ENCODE measurements at regions not wholly inside any gene's neighbourhood (a gene's known extent, or its start where the extent isn't known, plus 50 kb on each side); places are given as distances from the start of the nearest gene placed in this dataset.
"Not testable (repeated sequence)": the region's sequence is repeated elsewhere in the genome, so short reads cannot be mapped to it uniquely, and the experiment has no call there.

- DNase-seq (ENCODE audit: low spot score); intact Hi-C loops (cut with DNase I): not testable (repeated sequence)
Measured at GRCh38 chr17:27089079-27089928, 204.6 kb upstream of the WSB1 start.

- intact Hi-C loops (cut with DNase I) = no loop called here
- no peak for DNase-seq (ENCODE audit: low spot score)
Measured at GRCh38 chr17:27089929-27090247, 204.0 kb upstream of the WSB1 start.

DNA sequence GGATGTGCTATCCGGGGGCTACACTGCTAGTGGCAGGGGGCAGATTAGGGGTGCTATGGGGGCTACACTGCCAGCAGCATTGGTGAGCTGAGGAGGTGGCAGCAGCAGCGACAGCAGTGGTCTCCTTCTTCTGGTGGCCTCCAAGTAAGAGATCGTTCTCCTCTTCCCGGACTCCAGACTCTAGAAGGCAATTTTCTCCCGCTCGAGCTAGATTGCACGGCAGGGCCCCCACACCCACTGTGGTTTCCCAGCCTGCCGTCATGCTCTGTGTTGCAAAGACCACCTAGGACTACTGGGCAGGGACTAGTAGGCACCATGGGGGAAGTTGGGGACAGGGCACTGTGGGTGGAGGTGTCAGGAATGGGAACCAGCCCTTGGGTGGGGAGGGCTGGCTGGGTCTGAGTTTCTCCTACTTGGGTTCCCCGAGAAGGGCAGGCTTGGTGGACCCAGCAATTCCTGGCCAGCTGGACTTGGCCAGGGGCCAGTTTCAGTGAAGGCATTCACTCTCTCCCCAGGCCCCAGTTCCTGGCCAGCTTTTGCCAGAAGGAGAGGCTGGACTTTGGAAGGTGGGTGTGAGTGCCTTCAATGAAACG, 203.4 kb upstream of the WSB1 start:
- DNase-seq (ENCODE audit: low spot score); intact Hi-C loops (cut with DNase I): not testable (repeated sequence)

DNA sequence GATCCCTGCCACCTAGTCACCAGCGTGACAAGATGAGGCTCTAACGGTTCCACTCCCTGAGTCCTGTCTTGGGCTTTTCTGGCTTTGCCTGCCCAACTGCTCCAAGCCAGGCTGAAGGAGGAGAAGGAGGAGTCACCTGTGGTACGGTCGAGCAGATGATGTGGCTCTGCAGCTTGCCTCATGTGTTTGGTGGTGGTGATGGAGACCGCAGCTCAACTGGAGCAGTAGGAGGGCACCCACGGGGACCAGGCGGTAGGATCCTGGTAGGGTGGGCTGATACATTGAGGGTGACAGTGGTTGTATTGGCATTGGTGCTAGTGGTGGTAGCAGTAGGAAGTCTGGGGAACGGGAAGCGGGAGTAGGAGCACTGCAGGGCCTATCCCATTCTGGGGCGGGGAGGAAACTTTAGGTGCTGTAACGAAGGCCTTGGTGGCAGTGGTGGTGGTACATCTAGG, 202.8 kb upstream of the WSB1 start:
- DNase-seq (ENCODE audit: low spot score) = no peak
- intact Hi-C loops (cut with DNase I) = no loop called here

DNA sequence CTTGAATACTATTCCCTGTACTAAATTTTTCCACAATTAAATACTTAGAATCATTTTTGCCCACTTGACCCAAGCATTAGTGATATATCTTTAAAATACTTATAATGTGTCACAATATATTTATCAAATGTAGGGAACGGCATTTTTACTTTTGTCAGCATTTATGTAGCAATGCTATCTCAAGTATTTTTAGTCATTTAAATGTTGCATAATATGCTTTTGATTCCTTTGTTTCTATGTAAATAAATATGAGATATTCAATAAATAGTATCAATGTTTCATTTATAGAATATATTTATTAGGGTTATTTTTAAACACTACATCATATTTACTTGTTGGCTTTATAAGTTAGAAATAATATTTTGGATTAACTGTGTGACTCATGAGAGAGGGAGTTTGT, 199.7 kb upstream of the WSB1 start:
- intact Hi-C loops (cut with DNase I); DNase-seq (ENCODE audit: low spot score): not testable (repeated sequence)

DNA sequence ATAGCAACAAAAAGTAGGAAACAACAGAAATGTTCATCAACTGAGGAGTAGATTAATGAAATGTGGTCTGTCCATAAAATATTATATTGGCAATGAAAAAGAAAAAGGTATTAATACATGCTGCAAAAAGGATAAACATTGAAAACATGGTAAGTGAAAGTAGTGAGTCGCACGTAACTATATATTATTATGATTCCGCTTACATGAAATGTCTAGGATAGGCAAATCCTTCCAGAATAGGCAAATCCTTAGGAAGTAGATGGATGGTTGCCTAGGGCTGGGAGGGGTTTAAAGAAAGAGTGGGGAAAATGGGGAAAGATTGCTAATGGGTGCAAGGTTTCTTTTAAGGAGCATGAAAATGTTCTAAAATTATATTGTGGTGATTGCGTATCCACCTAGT, 198.1 kb upstream of the WSB1 start:
- DNase-seq (ENCODE audit: low spot score); intact Hi-C loops (cut with DNase I): not testable (repeated sequence)

- intact Hi-C loops (cut with DNase I); DNase-seq (ENCODE audit: low spot score): not testable (repeated sequence)
Measured at GRCh38 chr17:27099266-27099665, 194.6 kb upstream of the WSB1 start.

- intact Hi-C loops (cut with DNase I); DNase-seq (ENCODE audit: low spot score): not testable (repeated sequence)
Measured at GRCh38 chr17:27104605-27105221, 189.2 kb upstream of the WSB1 start.

DNA sequence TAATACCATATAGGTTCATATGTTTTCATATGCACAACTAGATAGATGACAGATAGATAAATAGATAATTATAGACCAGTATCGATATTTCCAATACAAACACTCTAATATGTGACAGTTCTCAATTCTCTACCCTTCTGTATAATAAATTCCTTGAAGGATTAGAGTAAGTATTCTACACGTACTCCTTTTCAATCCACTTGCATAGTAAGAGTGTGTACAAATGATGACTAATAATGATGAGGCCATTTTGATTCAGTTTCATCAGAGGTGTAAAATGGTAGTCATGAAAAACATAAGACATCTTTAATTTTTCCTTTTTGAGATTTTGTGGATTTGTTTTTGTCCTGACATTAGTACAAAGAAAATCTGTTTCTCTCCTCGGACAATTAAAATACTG, 188.3 kb upstream of the WSB1 start:
- intact Hi-C loops (cut with DNase I) = no loop called here
- no peak for DNase-seq (ENCODE audit: low spot score)

DNA sequence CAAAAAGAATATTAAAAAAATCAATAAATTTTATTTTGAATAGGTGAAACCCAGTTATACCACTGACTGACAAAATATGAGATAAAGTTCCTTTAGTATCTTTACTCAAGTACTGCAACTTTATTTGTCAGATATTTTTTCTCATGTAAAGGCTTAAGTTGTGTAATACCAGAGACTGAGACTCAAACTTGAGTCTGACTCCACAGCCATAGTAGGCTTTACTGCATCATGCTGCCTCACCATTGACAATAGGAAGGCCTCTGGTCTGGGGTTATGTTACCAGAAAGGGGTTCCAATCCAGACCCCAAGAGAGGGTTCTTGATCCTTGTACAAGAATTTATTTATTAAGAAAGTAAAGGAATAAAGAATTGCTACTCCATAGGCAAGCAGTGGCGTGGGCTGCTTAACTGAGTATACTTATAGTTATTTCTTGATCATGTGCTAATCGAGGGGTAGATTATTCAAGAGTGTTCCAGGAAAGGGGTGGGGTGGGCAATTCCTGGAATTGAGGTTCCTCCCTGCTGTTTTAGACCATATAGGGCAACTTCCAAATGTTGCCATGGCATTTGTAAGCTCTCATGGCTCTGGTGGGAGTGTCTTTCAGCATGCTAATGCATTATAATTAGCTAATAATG, 187.4 kb upstream of the WSB1 start:
- DNase-seq (ENCODE audit: low spot score) = no peak
- intact Hi-C loops (cut with DNase I) = no loop called here

DNA sequence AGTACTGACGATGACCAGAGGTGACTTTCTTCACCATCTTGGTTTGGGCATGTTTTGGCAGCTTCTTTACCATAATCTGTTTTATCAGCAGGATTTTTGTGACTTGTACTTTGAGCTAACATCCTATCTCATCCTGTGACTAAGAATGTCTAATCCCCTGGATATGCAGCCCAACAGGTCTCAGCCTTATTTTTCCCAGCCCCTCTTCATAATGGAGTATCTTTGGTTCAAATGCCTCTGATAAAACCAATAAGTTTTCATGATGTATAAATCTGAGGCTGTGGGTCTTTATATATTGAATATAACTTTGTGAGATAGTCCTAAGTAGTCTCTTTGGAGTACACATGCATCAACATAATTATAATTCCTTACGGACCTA, 186.9 kb upstream of the WSB1 start:
- intact Hi-C loops (cut with DNase I) = no loop called here
- no peak for DNase-seq (ENCODE audit: low spot score)

DNA sequence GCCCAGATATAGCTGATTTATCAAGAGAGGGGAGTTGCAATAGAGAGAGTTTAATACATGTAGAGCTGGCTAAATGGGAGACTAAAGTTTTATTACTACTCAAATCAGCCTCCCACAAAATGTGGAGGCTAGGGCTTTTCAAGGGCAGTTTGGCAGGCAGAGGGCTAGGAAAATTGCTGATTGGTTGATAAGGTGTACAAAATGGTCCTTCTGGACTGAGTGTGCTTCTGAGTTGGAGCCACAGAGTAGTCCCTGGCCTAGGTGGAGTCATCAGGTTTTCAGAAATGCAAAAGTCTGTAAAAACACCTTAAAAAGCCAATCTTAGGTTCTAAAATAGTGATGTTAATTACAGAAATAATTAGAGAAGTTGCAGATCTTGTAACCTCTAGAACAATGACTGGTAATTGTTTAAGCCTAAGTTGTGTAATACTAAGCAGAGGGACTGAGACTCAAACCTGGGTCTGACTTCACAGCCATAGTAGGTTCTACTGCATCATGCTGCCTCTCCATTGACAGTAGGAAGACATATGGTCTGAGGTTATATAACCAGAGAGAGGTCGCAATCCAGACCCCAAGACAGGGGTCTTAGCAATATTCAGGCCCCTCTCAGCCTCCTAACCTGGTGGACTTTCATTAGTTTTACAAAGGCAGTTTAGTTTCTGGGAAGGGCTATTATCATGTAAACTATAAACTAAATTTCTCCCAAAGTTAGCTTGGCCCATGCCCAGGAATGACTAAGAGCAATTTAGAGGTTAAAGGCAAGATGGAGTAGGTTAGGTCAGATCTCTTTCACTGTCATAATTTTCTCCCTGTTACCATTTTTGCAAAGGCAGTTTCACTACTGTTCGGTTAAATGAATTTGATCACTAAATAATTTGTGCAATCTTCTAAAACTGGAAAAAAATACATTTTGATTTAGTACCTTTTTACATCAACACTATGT, 186.3 kb upstream of the WSB1 start:
- DNase-seq (ENCODE audit: low spot score) = not testable (repeated sequence)

GRCh38 chr17:27109346-27109745, 184.6 kb upstream of the WSB1 start:
- DNase-seq (ENCODE audit: low spot score) = no peak
- intact Hi-C loops (cut with DNase I) = no loop called here

More for the DNA sequence above, 186.3 kb upstream of the WSB1 start:
- intact Hi-C loops (cut with DNase I) = not testable (repeated sequence)

DNA sequence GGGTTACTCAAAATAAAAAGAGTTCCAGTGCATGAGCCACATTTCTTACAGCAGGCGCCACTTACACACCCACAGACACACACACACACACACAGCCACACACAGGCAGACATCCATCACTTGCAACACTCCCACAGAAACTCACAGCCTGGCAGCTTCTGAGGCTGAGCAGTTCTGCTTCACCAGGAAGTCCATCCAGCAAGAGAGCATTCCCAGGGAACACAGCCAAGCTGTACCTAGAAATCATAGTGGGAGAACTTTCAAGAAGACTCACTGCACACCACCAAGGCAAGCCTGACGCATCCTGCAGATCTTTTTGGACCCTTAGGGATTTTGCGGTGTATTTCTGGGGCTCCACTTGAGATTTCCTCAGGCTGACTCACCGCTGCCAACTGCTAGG, 140.9 kb upstream of the WSB1 start:
- intact Hi-C loops (cut with DNase I) = no loop called here
- DNase-seq (ENCODE audit: low spot score) = peak; percentile 28

DNA sequence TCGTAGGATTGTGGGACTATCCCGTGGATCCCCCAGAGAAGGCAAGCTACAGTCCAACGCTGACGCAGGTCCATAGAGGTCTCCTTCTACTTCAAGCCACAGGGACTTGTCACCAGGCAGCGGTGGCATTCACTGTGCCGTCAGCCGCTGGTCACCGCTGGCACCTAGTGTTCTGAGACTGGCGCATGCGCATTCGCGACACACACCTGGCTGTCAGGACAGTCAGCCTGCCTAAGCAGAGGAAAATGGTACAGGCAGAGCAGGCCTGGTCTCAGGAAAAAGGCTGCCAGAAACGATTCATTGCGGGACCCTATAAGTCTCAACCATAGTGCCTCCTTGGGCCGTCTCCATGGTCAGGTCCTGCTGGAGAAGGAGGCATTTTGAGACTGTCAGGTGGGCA, 138.0 kb upstream of the WSB1 start:
- intact Hi-C loops (cut with DNase I) = no loop called here
- peak; percentile 54 for DNase-seq (ENCODE audit: low spot score)

DNA sequence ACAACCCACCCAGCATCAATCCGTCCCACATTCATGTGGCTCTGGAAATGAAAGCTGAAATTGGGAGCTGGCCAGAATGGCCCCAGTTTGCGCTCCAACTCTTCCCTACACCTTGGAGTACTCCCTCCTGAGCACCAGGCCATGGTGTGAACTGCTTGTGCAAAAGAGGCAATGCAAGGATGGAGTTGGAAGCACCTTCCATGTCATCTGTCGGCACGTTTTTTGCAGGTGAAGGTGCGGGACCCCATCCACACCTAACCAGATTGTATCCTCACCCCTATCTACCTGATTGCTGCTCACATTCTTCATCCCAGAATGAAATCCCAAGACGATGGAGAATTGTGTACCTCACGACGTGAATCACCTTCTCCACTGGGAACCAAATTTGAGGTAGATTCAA, 136.6 kb upstream of the WSB1 start:
- intact Hi-C loops (cut with DNase I) = no loop called here
- peak; percentile 30 for DNase-seq (ENCODE audit: low spot score)

DNA sequence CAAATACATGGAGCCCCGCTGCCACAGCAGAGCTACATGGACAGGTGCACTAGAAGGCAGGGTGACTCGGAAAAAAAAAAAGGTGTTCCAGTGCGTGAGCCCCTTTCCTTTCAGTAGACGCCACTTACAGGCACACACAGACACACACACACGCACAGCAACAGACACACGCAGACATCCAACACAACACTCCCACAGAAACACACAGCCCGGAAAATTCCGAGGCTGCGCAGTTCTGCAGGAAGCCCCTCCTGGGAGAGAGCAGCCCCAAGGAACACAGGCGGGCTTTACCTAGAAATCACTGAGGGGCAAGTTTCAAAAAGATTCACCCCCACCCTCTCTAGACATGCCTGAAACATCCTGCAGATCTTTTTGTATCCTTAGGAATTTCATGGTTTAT, 136.0 kb upstream of the WSB1 start:
- intact Hi-C loops (cut with DNase I) = no loop called here
- no peak for DNase-seq (ENCODE audit: low spot score)

DNA sequence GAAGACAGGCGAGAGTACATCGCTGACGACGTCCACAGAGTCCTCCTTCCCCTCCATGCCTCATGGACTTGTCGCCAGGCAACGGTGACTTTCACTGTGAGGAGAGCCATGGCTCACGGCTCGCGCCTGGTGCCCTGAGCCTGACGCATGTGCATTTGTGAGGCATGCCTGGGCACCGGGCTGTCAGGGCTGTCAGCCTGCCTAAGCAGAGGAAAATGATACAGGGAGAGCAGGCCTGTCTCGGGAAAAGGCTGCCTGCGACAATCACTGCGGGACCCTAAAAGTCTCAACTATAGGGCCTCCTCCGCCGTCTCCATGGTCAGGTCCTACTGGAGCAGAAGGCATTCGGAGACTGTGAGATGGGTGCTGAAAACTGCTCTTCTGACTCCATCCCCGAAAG, 135.5 kb upstream of the WSB1 start:
- intact Hi-C loops (cut with DNase I) = no loop called here
- peak; percentile 58 for DNase-seq (ENCODE audit: low spot score)

GRCh38 chr17:27180322-27180721, 113.6 kb upstream of the WSB1 start:
- intact Hi-C loops (cut with DNase I) = no loop called here
- DNase-seq (ENCODE audit: low spot score) = no peak
